ENCODE measurements at regions not wholly inside any gene's neighbourhood (a gene's known extent, or its start where the extent isn't known, plus 50 kb on each side); places are given as distances from the start of the nearest gene placed in this dataset.
"Not testable (repeated sequence)": the region's sequence is repeated elsewhere in the genome, so short reads cannot be mapped to it uniquely, and the experiment has no call there.

- Histone ChIP-seq H3K36me3 (ENCODE audit: control insufficient read depth, insufficient read depth, low read length) (no peaks in the 10 kb centered on the region), H3K4me3 (ENCODE audit: low read depth, low read length) (no peak overlapping the region), H3K27me3 (ENCODE audit: control insufficient read depth, insufficient read depth, low read length) (no peaks in the 10 kb centered on the region)
- no peak for DNase-seq (ENCODE audit: low read depth)
- TF ChIP-seq CTCF (IDR thresholded peaks at IDR 0.05; ENCODE audit: insufficient read depth, low read length, severe bottlenecking), result no peak
- FAIRE-seq, result no peak
Measured at GRCh38 chr17:14732211-14732610, 431.3 kb downstream of the HS3ST3B1 start.

DNA sequence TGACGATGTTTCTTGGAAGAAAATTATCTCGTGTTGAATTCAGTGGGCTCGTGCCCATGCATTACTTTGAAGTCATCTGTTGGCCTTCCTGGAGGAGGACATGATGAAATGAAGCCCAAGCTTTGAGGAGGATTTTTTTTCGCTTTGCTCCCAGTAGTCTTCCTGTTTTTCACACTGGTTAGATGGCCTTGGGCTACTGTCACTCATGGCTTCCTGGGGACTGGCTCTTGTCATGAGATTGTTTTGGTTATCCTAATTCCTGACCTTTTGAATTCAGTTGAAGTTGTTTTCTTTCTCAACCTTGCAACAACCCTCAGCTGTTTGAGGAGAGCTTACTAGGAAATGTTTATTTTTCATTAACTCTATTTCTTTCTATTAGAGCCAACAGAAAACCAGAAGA, 430.7 kb downstream of the HS3ST3B1 start:
- H3K36me3 ChIP-seq (ENCODE audit: control insufficient read depth, insufficient read depth, low read length), result no peaks in the 10 kb centered on the region
- TF ChIP-seq CTCF (IDR thresholded peaks at IDR 0.05; ENCODE audit: insufficient read depth, low read length, severe bottlenecking), result no peak
- no peak for DNase-seq (ENCODE audit: low read depth)
- H3K4me3 ChIP-seq (ENCODE audit: low read depth, low read length), result no peak overlapping the region
- H3K27me3 ChIP-seq (ENCODE audit: control insufficient read depth, insufficient read depth, low read length), result no peaks in the 10 kb centered on the region
- FAIRE-seq, result peak; percentile 50

DNA sequence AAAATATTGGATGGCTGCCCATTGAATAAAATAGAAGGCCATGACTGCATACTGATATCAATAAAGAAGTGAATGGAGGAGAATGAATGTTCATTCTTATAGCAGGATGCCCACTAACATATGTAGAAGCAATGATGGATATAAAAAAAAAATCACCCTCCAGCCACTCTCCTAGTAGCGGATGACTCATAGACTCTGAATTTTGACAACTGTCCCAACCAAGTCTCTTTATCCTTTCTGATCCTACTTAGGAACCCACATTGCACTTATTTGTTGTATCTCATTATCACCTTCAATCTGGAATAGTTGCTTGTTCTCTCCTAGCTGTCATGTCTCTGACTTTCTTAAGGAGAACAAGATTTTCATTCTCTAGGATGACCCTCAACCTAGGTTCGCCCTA, 429.9 kb downstream of the HS3ST3B1 start:
- FAIRE-seq (no peak), DNase-seq (ENCODE audit: low read depth) (no peak)
- Histone ChIP-seq H3K27me3 (ENCODE audit: control insufficient read depth, insufficient read depth, low read length) (no peaks in the 10 kb centered on the region), H3K4me3 (ENCODE audit: low read depth, low read length) (no peak overlapping the region), H3K36me3 (ENCODE audit: control insufficient read depth, insufficient read depth, low read length) (no peaks in the 10 kb centered on the region)
- TF ChIP-seq CTCF (IDR thresholded peaks at IDR 0.05; ENCODE audit: insufficient read depth, low read length, severe bottlenecking), result no peak

GRCh38 chr17:14725729-14726128, 424.8 kb downstream of the HS3ST3B1 start:
- DNase-seq (ENCODE audit: low read depth) (no peak), FAIRE-seq (no peak)
- no peak for TF ChIP-seq CTCF (IDR thresholded peaks at IDR 0.05; ENCODE audit: insufficient read depth, low read length, severe bottlenecking)
- no peaks in the 10 kb centered on the region for H3K27me3 ChIP-seq (ENCODE audit: control insufficient read depth, insufficient read depth, low read length)
- H3K36me3 ChIP-seq (ENCODE audit: control insufficient read depth, insufficient read depth, low read length), result no peaks in the 10 kb centered on the region
- no peak overlapping the region for H3K4me3 ChIP-seq (ENCODE audit: low read depth, low read length)

GRCh38 chr17:14724770-14725169, 423.9 kb downstream of the HS3ST3B1 start:
- TF ChIP-seq CTCF (IDR thresholded peaks at IDR 0.05; ENCODE audit: insufficient read depth, low read length, severe bottlenecking), result no peak
- no peak overlapping the region for H3K4me3 ChIP-seq (ENCODE audit: low read depth, low read length)
- no peak for DNase-seq (ENCODE audit: low read depth)
- H3K27me3 ChIP-seq (ENCODE audit: control insufficient read depth, insufficient read depth, low read length), result no peaks in the 10 kb centered on the region
- FAIRE-seq, result no peak
- H3K36me3 ChIP-seq (ENCODE audit: control insufficient read depth, insufficient read depth, low read length), result no peaks in the 10 kb centered on the region

GRCh38 chr17:14723349-14723748, 422.5 kb downstream of the HS3ST3B1 start:
- not testable (repeated sequence) for FAIRE-seq; DNase-seq (ENCODE audit: low read depth); H3K4me3 ChIP-seq (ENCODE audit: low read depth, low read length); H3K36me3 ChIP-seq (ENCODE audit: control insufficient read depth, insufficient read depth, low read length); H3K27me3 ChIP-seq (ENCODE audit: control insufficient read depth, insufficient read depth, low read length)

Measured in bronchial epithelial cell (primary cell).